Transverse colon (tissue), 4 donors: ENCODE measurements at regions not wholly inside any gene's neighbourhood (a gene's known extent, or its start where the extent isn't known, plus 50 kb on each side); places are given as distances from the start of the nearest gene placed in this dataset.

Experiments
- DNase-seq: peaks from one replicate; pipeline ENCODE4 v3.0.0-alpha.2; 2019
- H3K27ac ChIP-seq, 4 donors: fragments of 200-600 bp; sonication (generic); 2 replicates each; pipeline ENCODE4 v1.5.1; 2016 to 2018; ENCODE audit warnings: inconsistent platforms in 4 of 4
- H3K27me3 ChIP-seq: fragments of 200-600 bp; sonication (generic); 2 replicates; pipeline ENCODE4 v1.5.1; 2017; ENCODE audit warnings: inconsistent platforms
- H3K36me3 ChIP-seq, 4 donors: fragments of 200-600 bp; sonication (generic); 2 replicates each; pipeline ENCODE4 v1.5.1; 2017 to 2019; ENCODE audit warnings: inconsistent platforms in 4 of 4
- H3K4me1 ChIP-seq, 4 donors: fragments of 200-600 bp; sonication (generic); 2 replicates each; pipeline ENCODE4 v1.5.1; 2017 to 2020; ENCODE audit warnings: inconsistent platforms in 4 of 4
- H3K4me3 ChIP-seq, 4 donors: fragments of 200-600 bp; sonication (generic); 1 replicate in 1 of 4; 2 replicates in 3 of 4; pipeline versions ENCODE4 v1.5.1 to v1.6.1; 2017 to 2019; ENCODE audit warnings: inconsistent platforms in 4 of 4
- H3K9me3 ChIP-seq, 2 donors: fragments of 200-600 bp; sonication (generic); 2 replicates each; pipeline ENCODE4 v1.5.1; 2017 to 2019; ENCODE audit warnings: inconsistent platforms in 2 of 2
- CTCF ChIP-seq, 5 experiments: fragments of 200-600 bp in 3 of 5; fragments of 450-650 bp in 2 of 5; sonication (generic) in 3 of 5; IDR thresholded peaks; 1 replicate in 2 of 5; 2 replicates in 3 of 5; pipeline ENCODE4 v1.5.1; 2016 to 2017; ENCODE audit warnings: antibody characterized with exemption in 5 of 5, inconsistent platforms in 3 of 5, mild to moderate bottlenecking in 2 of 5, moderate library complexity in 1 of 5
- EP300 ChIP-seq: sonication (generic); formaldehyde crosslinking; IDR thresholded peaks from one replicate; pipeline ENCODE4 v1.6.1; 2017; ENCODE audit warnings: antibody characterized with exemption, low read depth
- POLR2A ChIP-seq: fragments of 450-650 bp; IDR thresholded peaks from one replicate; pipeline ENCODE4 v1.6.1; 2016; ENCODE audit warnings: antibody characterized with exemption, mild to moderate bottlenecking, moderate library complexity
- POLR2AphosphoS5 ChIP-seq, 3 donors: sonication (generic); formaldehyde crosslinking; IDR thresholded peaks; one replicate each; pipeline ENCODE4 v1.6.1; 2016; ENCODE audit warnings: antibody characterized with exemption in 3 of 3
- WGBS, 2 donors: methylation state at CpG; one replicate each; pipeline ENCODE4 v1.1.5; 2018; ENCODE audit warnings: low coverage in 1 of 2; 5-methylcytosine and 5-hydroxymethylcytosine counted together
- in situ Hi-C, 4 donors: fragments of 200-750 bp; cut with MboI; loops; one replicate each; pipeline versions ENCODE4 v1.15.0 to v1.15.1; 2017; ENCODE audit warnings: low sequenced_read_pairs in 3 of 4, low pct_ligation_motif_present in 1 of 4, low pct_unique_long_range_greater_than_20kb in 1 of 4
- intact Hi-C: fragments of 100-400 bp; cut with DNase I; formaldehyde crosslinking; loops from one replicate; pipeline ENCODE4 v1.15.1; 2023; ENCODE audit warnings: low total_unique reads

GRCh38 chr4:30989508-30989907, 269.3 kb downstream of the PCDH7 start:
- H3K27ac ChIP-seq, result no peak overlapping the region
- intact Hi-C loops, result no loop called here
- no peak for DNase-seq
- no peaks in the 10 kb centered on the region for H3K4me1 ChIP-seq
- TF ChIP-seq POLR2AphosphoS5 (IDR thresholded peaks at IDR 0.05), result no peak
- no peaks in the 10 kb centered on the region for H3K36me3 ChIP-seq
- no peaks in the 10 kb centered on the region for H3K9me3 ChIP-seq
- H3K27me3 ChIP-seq, result no peaks in the 10 kb centered on the region
- WGBS, 2 donors, result 94% methylated on average over 1 of the region's 1 CpG; no CpG with 5 or more reads in 1 of the 2 donors
- no peak overlapping the region for H3K4me3 ChIP-seq
- in situ Hi-C loops, result no loop called here

DNA sequence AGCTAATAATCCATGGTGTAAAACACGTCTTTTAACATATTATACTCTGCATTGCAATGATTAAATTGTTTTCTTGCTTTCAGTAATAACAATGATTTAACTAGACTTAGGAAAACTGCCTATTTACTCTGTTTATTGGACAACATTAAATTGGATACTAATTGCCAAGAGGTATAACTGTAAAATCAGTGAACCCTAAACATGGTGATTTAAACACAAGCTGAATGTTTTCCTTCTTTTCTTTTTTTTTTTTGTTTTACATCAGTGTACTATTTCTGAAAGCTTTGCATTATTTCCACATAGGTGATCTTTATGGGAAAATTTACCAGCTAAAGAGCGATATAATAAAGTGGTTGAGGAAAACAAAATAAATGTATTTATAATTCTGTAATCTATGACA, 276.7 kb downstream of the PCDH7 start:
- Histone ChIP-seq H3K4me3 (no peak overlapping the region), H3K4me1 (no peaks in the 10 kb centered on the region), H3K36me3 (no peaks in the 10 kb centered on the region), H3K9me3 (no peaks in the 10 kb centered on the region), H3K27ac (no peak overlapping the region), H3K27me3 (no peaks in the 10 kb centered on the region)
- DNase-seq, result no peak
- in situ Hi-C loops (no loop called here), intact Hi-C loops (no loop called here)
- no peak for TF ChIP-seq CTCF (IDR thresholded peaks at IDR 0.05)
- no peak for TF ChIP-seq POLR2A
- TF ChIP-seq POLR2AphosphoS5 (IDR thresholded peaks at IDR 0.05), result no peak
- TF ChIP-seq EP300, result no peak
- WGBS, 2 donors, result 77 to 79% methylated on average over 2 of the region's 2 CpGs

GRCh38 chr4:31005037-31005436, 284.9 kb downstream of the PCDH7 start:
- intact Hi-C loops, result no loop called here
- no peak overlapping the region for H3K27ac ChIP-seq
- no peaks in the 10 kb centered on the region for H3K27me3 ChIP-seq
- H3K36me3 ChIP-seq, result no peaks in the 10 kb centered on the region
- H3K4me3 ChIP-seq, result no peak overlapping the region
- no peaks in the 10 kb centered on the region for H3K9me3 ChIP-seq
- in situ Hi-C loops, result no loop called here
- no peak for TF ChIP-seq POLR2A
- TF ChIP-seq EP300, result no peak
- no peak for TF ChIP-seq POLR2AphosphoS5 (IDR thresholded peaks at IDR 0.05)
- no peak for TF ChIP-seq CTCF (IDR thresholded peaks at IDR 0.05)
- 80% methylated on average over 5 of the region's 5 CpGs for WGBS, 2 donors
- H3K4me1 ChIP-seq, result no peaks in the 10 kb centered on the region
- DNase-seq, result no peak

DNA sequence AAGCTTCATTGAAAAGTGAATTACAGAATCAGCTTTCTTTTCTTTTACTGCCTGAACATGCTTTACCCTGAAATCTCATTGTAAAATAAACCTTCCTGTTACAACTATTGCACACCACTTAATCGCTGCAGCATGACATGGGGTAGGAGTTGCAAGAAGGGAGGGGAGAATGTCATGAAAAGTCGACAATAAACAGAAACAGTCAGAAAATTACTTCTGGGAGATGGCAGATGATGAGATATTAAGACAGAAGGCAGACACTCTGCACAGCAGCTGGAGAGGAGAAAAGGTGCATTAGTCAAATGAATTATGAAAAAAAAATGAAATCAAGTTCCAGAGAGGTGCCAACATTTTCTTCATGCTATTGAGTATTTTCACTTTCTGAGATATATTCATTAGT, 287.7 kb downstream of the PCDH7 start:
- DNase-seq, result no peak
- Histone ChIP-seq H3K4me1 (no peaks in the 10 kb centered on the region), H3K9me3 (no peaks in the 10 kb centered on the region), H3K36me3 (no peaks in the 10 kb centered on the region), H3K4me3 (no peak overlapping the region), H3K27me3 (no peaks in the 10 kb centered on the region), H3K27ac (no peak overlapping the region)
- WGBS, 2 donors, result 53 to 80% methylated on average over 2 of the region's 2 CpGs
- intact Hi-C loops (loop anchor here (2.0 kb wide), 1 partner anchor 45 kb away; no protein-coding TSS in a partner anchor), in situ Hi-C loops (no loop called here)
- TF ChIP-seq POLR2AphosphoS5 (IDR thresholded peaks at IDR 0.05), result no peak
- TF ChIP-seq POLR2A, result no peak
- TF ChIP-seq CTCF (IDR thresholded peaks at IDR 0.05), result no peak
- no peak for TF ChIP-seq EP300

DNA sequence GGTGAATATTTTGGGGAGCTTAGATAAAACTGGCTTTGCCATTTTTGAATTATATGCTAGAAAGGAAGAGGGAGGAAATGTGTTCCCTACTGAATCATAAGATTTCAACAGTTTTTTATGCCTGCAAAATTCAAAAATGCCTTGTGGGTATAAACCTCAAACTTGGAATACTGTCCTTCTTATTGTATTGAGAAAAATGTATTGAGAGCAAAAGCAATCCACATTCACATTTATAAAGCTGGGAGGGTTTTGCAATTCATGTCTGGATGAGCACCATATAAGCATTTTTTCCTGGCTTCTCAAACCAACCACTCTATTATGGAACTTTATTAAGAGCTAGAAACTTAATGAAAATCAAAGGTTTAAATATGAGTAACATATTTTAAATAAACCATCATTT, 289.8 kb downstream of the PCDH7 start:
- in situ Hi-C loops, result no loop called here
- no peak for TF ChIP-seq CTCF (IDR thresholded peaks at IDR 0.05)
- no peak for TF ChIP-seq EP300
- TF ChIP-seq POLR2AphosphoS5 (IDR thresholded peaks at IDR 0.05), result no peak
- no peak for TF ChIP-seq POLR2A
- Histone ChIP-seq H3K27me3 (no peaks in the 10 kb centered on the region), H3K9me3 (no peaks in the 10 kb centered on the region), H3K4me3 (no peak overlapping the region), H3K36me3 (no peaks in the 10 kb centered on the region), H3K27ac (no peak overlapping the region), H3K4me1 (no peaks in the 10 kb centered on the region)
- intact Hi-C loops, result no loop called here
- no peak for DNase-seq
